ENCODE measurements at regions not wholly inside any gene's neighbourhood (a gene's known extent, or its start where the extent isn't known, plus 50 kb on each side); places are given as distances from the start of the nearest gene placed in this dataset.

- Mint-ChIP-seq H3K4me1 (ENCODE audit: low read depth, unreplicated experiment) (no peaks in the 10 kb centered on the region), H3K9me3 (ENCODE audit: unreplicated experiment) (no peaks in the 10 kb centered on the region), H3K36me3 (ENCODE audit: low read depth, unreplicated experiment) (no peaks in the 10 kb centered on the region), H3K27me3 (ENCODE audit: low read depth, unreplicated experiment) (peaks cover 4% of the 10 kb centered on the region), H3K27ac (ENCODE audit: unreplicated experiment) (no peak overlapping the region), H3K4me3 (ENCODE audit: unreplicated experiment) (no peak overlapping the region)
- Histone ChIP-seq H2AFZ (ENCODE audit: low read depth, low read length) (no peak overlapping the region), H3K4me3 (ENCODE audit: insufficient read depth, low read depth, low read length) (no peak overlapping the region), H3K9me3 (ENCODE audit: insufficient read depth, low read depth, low read length) (no peaks in the 10 kb centered on the region), H3K79me2 (ENCODE audit: insufficient read depth, low read length) (no peaks in the 10 kb centered on the region), H3K36me3 (ENCODE audit: insufficient read depth, low read length) (no peaks in the 10 kb centered on the region), H3K4me1 (ENCODE audit: insufficient read depth, low read length) (no peaks in the 10 kb centered on the region), H4K20me1 (ENCODE audit: insufficient read depth, low read length) (no peaks in the 10 kb centered on the region), H3K27ac (ENCODE audit: low read depth, low read length) (no peak overlapping the region), H3K27me3 (ENCODE audit: insufficient read depth, low read length) (no peaks in the 10 kb centered on the region), H3K4me2 (ENCODE audit: low read length) (no peak overlapping the region), H3K9ac (ENCODE audit: low read length) (no peak overlapping the region)
- FAIRE-seq (no peak), DNase-seq (ENCODE audit: low read depth) (no peak)
- TF ChIP-seq, protein P1, sequence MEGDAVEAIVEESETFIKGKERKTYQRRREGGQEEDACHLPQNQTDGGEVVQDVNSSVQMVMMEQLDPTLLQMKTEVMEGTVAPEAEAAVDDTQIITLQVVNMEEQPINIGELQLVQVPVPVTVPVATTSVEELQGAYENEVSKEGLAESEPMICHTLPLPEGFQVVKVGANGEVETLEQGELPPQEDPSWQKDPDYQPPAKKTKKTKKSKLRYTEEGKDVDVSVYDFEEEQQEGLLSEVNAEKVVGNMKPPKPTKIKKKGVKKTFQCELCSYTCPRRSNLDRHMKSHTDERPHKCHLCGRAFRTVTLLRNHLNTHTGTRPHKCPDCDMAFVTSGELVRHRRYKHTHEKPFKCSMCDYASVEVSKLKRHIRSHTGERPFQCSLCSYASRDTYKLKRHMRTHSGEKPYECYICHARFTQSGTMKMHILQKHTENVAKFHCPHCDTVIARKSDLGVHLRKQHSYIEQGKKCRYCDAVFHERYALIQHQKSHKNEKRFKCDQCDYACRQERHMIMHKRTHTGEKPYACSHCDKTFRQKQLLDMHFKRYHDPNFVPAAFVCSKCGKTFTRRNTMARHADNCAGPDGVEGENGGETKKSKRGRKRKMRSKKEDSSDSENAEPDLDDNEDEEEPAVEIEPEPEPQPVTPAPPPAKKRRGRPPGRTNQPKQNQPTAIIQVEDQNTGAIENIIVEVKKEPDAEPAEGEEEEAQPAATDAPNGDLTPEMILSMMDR (IDR thresholded peaks at IDR 0.05; ENCODE audit: insufficient read depth, low read depth, low read length): no peak
- TF ChIP-seq EZH2 (IDR thresholded peaks at IDR 0.05; ENCODE audit: insufficient read depth, low read length): no peak
Observed at GRCh38 chr1:166322470-166322869, 155.7 kb upstream of the FAM78B start.

GRCh38 chr1:166327886-166328285 lies 161.1 kb upstream of the FAM78B start:
- H3K4me1 Mint-ChIP-seq (ENCODE audit: low read depth, unreplicated experiment): no peaks in the 10 kb centered on the region

DNA sequence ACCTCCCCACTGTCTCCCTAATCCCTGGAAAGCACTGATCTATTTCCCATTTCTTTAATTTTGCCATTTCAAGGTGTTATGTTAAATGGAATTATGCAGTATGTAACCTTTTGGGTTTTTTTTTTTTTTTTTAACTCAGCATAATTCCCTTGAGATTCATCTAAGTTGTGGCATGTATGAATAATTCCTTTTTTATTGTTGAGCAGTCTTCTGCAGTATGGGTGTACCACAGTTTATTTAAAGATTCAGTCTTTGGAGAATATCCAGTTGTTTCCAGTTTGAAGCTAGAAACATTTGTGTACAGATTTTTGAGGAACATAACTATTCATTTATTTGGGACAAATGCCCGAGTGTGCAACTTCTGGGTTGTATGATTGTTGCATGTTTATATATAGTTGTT lies 162.2 kb upstream of the FAM78B start:
- Histone ChIP-seq H3K4me3 (ENCODE audit: insufficient read depth, low read depth, low read length) (no peak overlapping the region), H3K79me2 (ENCODE audit: insufficient read depth, low read length) (no peaks in the 10 kb centered on the region), H3K27me3 (ENCODE audit: insufficient read depth, low read length) (no peaks in the 10 kb centered on the region), H2AFZ (ENCODE audit: low read depth, low read length) (no peak overlapping the region), H3K27ac (ENCODE audit: low read depth, low read length) (no peak overlapping the region), H3K9ac (ENCODE audit: low read length) (no peak overlapping the region), H3K4me2 (ENCODE audit: low read length) (no peak overlapping the region), H3K4me1 (ENCODE audit: insufficient read depth, low read length) (no peaks in the 10 kb centered on the region), H3K9me3 (ENCODE audit: insufficient read depth, low read depth, low read length) (no peaks in the 10 kb centered on the region), H3K36me3 (ENCODE audit: insufficient read depth, low read length) (no peaks in the 10 kb centered on the region), H4K20me1 (ENCODE audit: insufficient read depth, low read length) (no peaks in the 10 kb centered on the region)
- no peaks in the 10 kb centered on the region for H3K36me3 Mint-ChIP-seq (ENCODE audit: low read depth, unreplicated experiment)
- TF ChIP-seq, protein P1 (IDR thresholded peaks at IDR 0.05; ENCODE audit: insufficient read depth, low read depth, low read length): no peak
- TF ChIP-seq EZH2 (IDR thresholded peaks at IDR 0.05; ENCODE audit: insufficient read depth, low read length): no peak
- no peaks in the 10 kb centered on the region for H3K4me1 Mint-ChIP-seq (ENCODE audit: low read depth, unreplicated experiment)
- no peak overlapping the region for H3K4me3 Mint-ChIP-seq (ENCODE audit: unreplicated experiment)
- FAIRE-seq (no peak), DNase-seq (ENCODE audit: low read depth) (no peak)
- H3K27ac Mint-ChIP-seq (ENCODE audit: unreplicated experiment): no peak overlapping the region
- no peaks in the 10 kb centered on the region for H3K9me3 Mint-ChIP-seq (ENCODE audit: unreplicated experiment)
- H3K27me3 Mint-ChIP-seq (ENCODE audit: low read depth, unreplicated experiment): peaks cover 4% of the 10 kb centered on the region

More at GRCh38 chr1:166327886-166328285, 161.1 kb upstream of the FAM78B start:
- Histone ChIP-seq H3K9me3 (ENCODE audit: insufficient read depth, low read depth, low read length) (no peaks in the 10 kb centered on the region), H3K4me2 (ENCODE audit: low read length) (no peak overlapping the region), H4K20me1 (ENCODE audit: insufficient read depth, low read length) (no peaks in the 10 kb centered on the region), H3K36me3 (ENCODE audit: insufficient read depth, low read length) (no peaks in the 10 kb centered on the region), H3K4me3 (ENCODE audit: insufficient read depth, low read depth, low read length) (no peak overlapping the region), H3K27me3 (ENCODE audit: insufficient read depth, low read length) (no peaks in the 10 kb centered on the region), H2AFZ (ENCODE audit: low read depth, low read length) (no peak overlapping the region), H3K4me1 (ENCODE audit: insufficient read depth, low read length) (no peaks in the 10 kb centered on the region), H3K27ac (ENCODE audit: low read depth, low read length) (no peak overlapping the region), H3K79me2 (ENCODE audit: insufficient read depth, low read length) (no peaks in the 10 kb centered on the region), H3K9ac (ENCODE audit: low read length) (no peak overlapping the region)
- no peak for DNase-seq (ENCODE audit: low read depth)
- FAIRE-seq: no peak
- no peak for TF ChIP-seq EZH2 (IDR thresholded peaks at IDR 0.05; ENCODE audit: insufficient read depth, low read length)
- TF ChIP-seq, protein P1 (IDR thresholded peaks at IDR 0.05; ENCODE audit: insufficient read depth, low read depth, low read length): no peak
- no peaks in the 10 kb centered on the region for H3K9me3 Mint-ChIP-seq (ENCODE audit: unreplicated experiment)
- H3K27ac Mint-ChIP-seq (ENCODE audit: unreplicated experiment): no peak overlapping the region
- no peak overlapping the region for H3K4me3 Mint-ChIP-seq (ENCODE audit: unreplicated experiment)
- H3K27me3 Mint-ChIP-seq (ENCODE audit: low read depth, unreplicated experiment): peaks cover 4% of the 10 kb centered on the region
- no peaks in the 10 kb centered on the region for H3K36me3 Mint-ChIP-seq (ENCODE audit: low read depth, unreplicated experiment)
